Testis (tissue), 2 donors: ENCODE measurements at regions not wholly inside any gene's neighbourhood (a gene's known extent, or its start where the extent isn't known, plus 50 kb on each side); places are given as distances from the start of the nearest gene placed in this dataset.

Experiments
- CTCF ChIP-seq, 3 experiments: fragments of 450-650 bp in 2 of 3; fragments of 200-600 bp in 1 of 3; sonication (generic) in 1 of 3; IDR thresholded peaks; one replicate each; pipeline ENCODE4 v1.5.1; 2016 to 2019; ENCODE audit warnings: antibody characterized with exemption in 3 of 3, mild to moderate bottlenecking in 2 of 3, moderate library complexity in 1 of 3
- POLR2A ChIP-seq: fragments of 450-650 bp; IDR thresholded peaks from one replicate; pipeline ENCODE4 v1.6.1; 2017; ENCODE audit warnings: antibody characterized with exemption, mild to moderate bottlenecking, moderate library complexity

GRCh38 chr2:198456418-198456817 lies 652.0 kb downstream of the PLCL1 start:
- no peak for TF ChIP-seq CTCF (IDR thresholded peaks at IDR 0.05)
- TF ChIP-seq POLR2A, result no peak
